Activated T-helper 17 cell treated with anti-CD3 and anti-CD28 coated beads, Interleukin-2, amount 50 U/mL, for 72 hours (primary cell): ENCODE measurements at regions not wholly inside any gene's neighbourhood (a gene's known extent, or its start where the extent isn't known, plus 50 kb on each side); places are given as distances from the start of the nearest gene placed in this dataset.
A peak's percentile ranks its signal among the peaks of the same experiment; 100 is the strongest.
"Not testable (repeated sequence)": the region's sequence is repeated elsewhere in the genome, so short reads cannot be mapped to it uniquely, and the experiment has no call there.

Experiments
- ATAC-seq: fragments of 150-1000 bp; cut with Tn5 transposase; replicated peaks from 2 replicates; pipeline ENCODE4 v1.10.0; 2021; ENCODE audit warnings: mild to moderate bottlenecking, moderate library complexity
- H3K27ac Mint-ChIP-seq: one replicate; pipeline ENCODE4 v1.8.0; 2022; ENCODE audit warnings: mixed read lengths
- H3K27me3 Mint-ChIP-seq: one replicate; pipeline ENCODE4 v1.8.0; 2022; ENCODE audit warnings: mixed read lengths
- H3K36me3 Mint-ChIP-seq: one replicate; pipeline ENCODE4 v1.8.0; 2022; ENCODE audit warnings: low read depth, mild to moderate bottlenecking, mixed read lengths
- H3K4me1 Mint-ChIP-seq: one replicate; pipeline ENCODE4 v1.8.0; 2022; ENCODE audit warnings: mixed read lengths
- H3K4me3 Mint-ChIP-seq: one replicate; pipeline ENCODE4 v1.8.0; 2022; ENCODE audit warnings: mild to moderate bottlenecking, mixed read lengths
- H3K9me3 Mint-ChIP-seq: one replicate; pipeline ENCODE4 v1.8.0; 2022; ENCODE audit warnings: mixed read lengths

GRCh38 chr2:126244937-126245336 is 411.0 kb upstream of the GYPC start:
- Mint-ChIP-seq H3K27ac (no peak overlapping the region), H3K4me1 (no peaks in the 10 kb centered on the region), H3K27me3 (peaks cover 17% of the 10 kb centered on the region), H3K36me3 (no peaks in the 10 kb centered on the region), H3K4me3 (no peak overlapping the region), H3K9me3 (no peaks in the 10 kb centered on the region)
- peak; percentile 28 for ATAC-seq

GRCh38 chr2:126253669-126254068 is 402.3 kb upstream of the GYPC start:
- no peaks in the 10 kb centered on the region for H3K36me3 Mint-ChIP-seq
- no peaks in the 10 kb centered on the region for H3K4me1 Mint-ChIP-seq
- no peak for ATAC-seq
- H3K27me3 Mint-ChIP-seq = peaks cover 6% of the 10 kb centered on the region
- H3K27ac Mint-ChIP-seq = no peak overlapping the region
- H3K4me3 Mint-ChIP-seq = no peak overlapping the region
- peaks cover 3% of the 10 kb centered on the region for H3K9me3 Mint-ChIP-seq

DNA sequence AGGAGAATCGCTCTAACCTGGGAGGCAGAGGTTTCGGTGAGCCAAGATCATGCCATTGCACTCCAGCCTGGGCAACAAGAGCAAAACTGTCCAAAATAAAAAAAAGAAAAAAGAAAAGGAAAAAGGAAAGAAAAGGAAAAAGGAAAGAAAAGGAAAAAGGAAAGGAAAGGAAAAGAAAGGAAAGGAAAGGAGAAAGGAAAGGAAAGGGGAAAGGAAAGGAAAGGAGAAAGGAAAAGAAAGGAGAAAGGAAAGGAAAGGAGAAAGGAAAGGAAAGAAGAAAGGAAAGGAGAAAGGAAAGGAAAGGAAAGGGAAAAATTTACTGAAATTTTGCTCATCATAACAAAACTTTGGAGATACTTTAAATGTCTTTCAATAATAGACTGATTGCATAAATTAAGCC is 391.3 kb upstream of the GYPC start:
- Mint-ChIP-seq H3K4me1 (no peaks in the 10 kb centered on the region), H3K9me3 (no peaks in the 10 kb centered on the region), H3K27ac (no peak overlapping the region), H3K27me3 (peaks cover 16% of the 10 kb centered on the region), H3K4me3 (no peak overlapping the region), H3K36me3 (no peaks in the 10 kb centered on the region)
- ATAC-seq = no peak

- Mint-ChIP-seq H3K27me3 (no peaks in the 10 kb centered on the region), H3K4me1 (no peaks in the 10 kb centered on the region), H3K36me3 (no peaks in the 10 kb centered on the region), H3K4me3 (no peak overlapping the region), H3K9me3 (no peaks in the 10 kb centered on the region), H3K27ac (no peak overlapping the region)
- ATAC-seq = no peak
Measured at GRCh38 chr2:126269911-126270310, 386.0 kb upstream of the GYPC start.

GRCh38 chr2:126270587-126270986 is 385.4 kb upstream of the GYPC start:
- no peak for ATAC-seq
- Mint-ChIP-seq H3K36me3 (no peaks in the 10 kb centered on the region), H3K27me3 (no peaks in the 10 kb centered on the region), H3K4me1 (no peaks in the 10 kb centered on the region), H3K27ac (no peak overlapping the region), H3K9me3 (no peaks in the 10 kb centered on the region), H3K4me3 (no peak overlapping the region)

GRCh38 chr2:126272401-126272800 is 383.6 kb upstream of the GYPC start:
- Mint-ChIP-seq H3K36me3 (no peaks in the 10 kb centered on the region), H3K4me1 (no peaks in the 10 kb centered on the region), H3K27ac (no peak overlapping the region), H3K27me3 (no peaks in the 10 kb centered on the region), H3K9me3 (no peaks in the 10 kb centered on the region), H3K4me3 (no peak overlapping the region)
- no peak for ATAC-seq

DNA sequence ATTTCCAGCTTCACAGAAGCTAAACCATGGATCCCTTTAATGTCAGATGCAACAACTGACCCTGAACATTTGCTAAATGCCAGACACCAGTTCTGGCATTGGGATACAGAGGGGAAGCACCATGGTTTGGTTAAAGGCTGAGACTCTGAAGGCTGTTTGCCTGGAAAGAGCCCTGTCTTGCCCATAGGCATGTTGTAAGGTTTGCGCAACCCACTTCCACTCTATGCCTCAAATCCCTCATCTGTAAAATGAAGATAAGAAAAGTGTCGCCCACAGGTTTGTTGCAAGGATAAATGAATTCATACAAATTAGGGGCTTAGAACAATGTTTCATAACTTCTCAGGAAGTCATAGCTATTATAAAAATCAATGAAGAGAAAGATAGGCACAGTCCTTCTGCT is 380.9 kb upstream of the GYPC start:
- no peaks in the 10 kb centered on the region for H3K36me3 Mint-ChIP-seq
- no peaks in the 10 kb centered on the region for H3K27me3 Mint-ChIP-seq
- no peaks in the 10 kb centered on the region for H3K9me3 Mint-ChIP-seq
- H3K27ac Mint-ChIP-seq = no peak overlapping the region
- ATAC-seq = no peak
- no peaks in the 10 kb centered on the region for H3K4me1 Mint-ChIP-seq
- H3K4me3 Mint-ChIP-seq = no peak overlapping the region

DNA sequence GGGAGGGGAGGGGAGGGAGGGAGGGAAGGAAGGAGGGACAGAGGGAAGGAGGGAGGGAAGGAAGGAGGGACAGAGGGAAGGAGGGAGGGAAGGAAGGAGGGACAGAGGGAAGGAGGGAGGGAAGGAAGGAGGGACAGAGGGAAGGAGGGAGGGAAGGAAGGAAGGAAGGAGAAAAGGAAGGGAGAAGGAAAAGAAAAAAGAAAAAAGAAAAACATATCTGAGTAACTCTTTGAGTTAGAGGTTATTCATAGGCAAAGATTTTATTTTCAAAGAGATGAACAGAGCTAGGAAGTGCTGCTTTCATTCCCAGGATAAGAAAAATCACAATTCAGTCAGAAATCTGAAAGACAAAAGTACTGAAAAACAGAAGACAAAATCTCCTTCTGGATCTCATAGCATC is 379.7 kb upstream of the GYPC start:
- not testable (repeated sequence) for H3K4me1 Mint-ChIP-seq, H3K9me3 Mint-ChIP-seq, H3K36me3 Mint-ChIP-seq, H3K4me3 Mint-ChIP-seq, H3K27ac Mint-ChIP-seq, ATAC-seq, H3K27me3 Mint-ChIP-seq

- H3K9me3 Mint-ChIP-seq = no peaks in the 10 kb centered on the region
- H3K36me3 Mint-ChIP-seq = no peaks in the 10 kb centered on the region
Measured at GRCh38 chr2:126288362-126288761, 367.6 kb upstream of the GYPC start.

GRCh38 chr2:126293962-126294361 is 362.0 kb upstream of the GYPC start:
- H3K27me3 Mint-ChIP-seq, H3K4me3 Mint-ChIP-seq, H3K9me3 Mint-ChIP-seq, H3K27ac Mint-ChIP-seq, H3K36me3 Mint-ChIP-seq, ATAC-seq, H3K4me1 Mint-ChIP-seq: not testable (repeated sequence)

More at GRCh38 chr2:126288362-126288761, 367.6 kb upstream of the GYPC start:
- no peaks in the 10 kb centered on the region for H3K4me1 Mint-ChIP-seq
- no peak overlapping the region for H3K4me3 Mint-ChIP-seq
- H3K27ac Mint-ChIP-seq = no peak overlapping the region
- no peak for ATAC-seq
- peaks cover 11% of the 10 kb centered on the region for H3K27me3 Mint-ChIP-seq

DNA sequence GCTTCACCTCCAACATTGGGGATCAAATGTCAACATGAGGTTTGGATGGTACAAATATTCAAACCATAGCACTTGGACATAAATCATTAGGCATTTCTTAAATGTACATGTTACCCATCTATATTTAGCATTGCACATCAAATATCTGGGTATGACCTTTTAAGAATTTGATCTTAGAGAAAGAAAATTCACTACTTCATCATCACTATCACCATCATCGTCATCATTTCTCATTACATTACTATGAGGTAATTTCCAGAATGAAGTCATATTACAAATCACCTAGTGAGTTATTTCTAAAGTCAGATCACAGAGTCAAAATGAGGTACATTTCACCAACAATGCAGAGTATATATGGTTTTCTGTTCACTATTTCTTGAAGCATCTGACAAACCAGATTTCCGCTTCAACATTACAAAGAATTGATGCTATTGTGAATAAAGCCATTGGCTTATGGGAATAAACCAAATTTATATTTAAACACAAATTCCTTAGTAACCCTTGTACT is 356.4 kb upstream of the GYPC start:
- Mint-ChIP-seq H3K27ac (no peak overlapping the region), H3K4me1 (peaks cover 9% of the 10 kb centered on the region), H3K9me3 (no peaks in the 10 kb centered on the region), H3K27me3 (peaks cover 3% of the 10 kb centered on the region), H3K36me3 (no peaks in the 10 kb centered on the region), H3K4me3 (no peak overlapping the region)
- ATAC-seq = peak; percentile 31

DNA sequence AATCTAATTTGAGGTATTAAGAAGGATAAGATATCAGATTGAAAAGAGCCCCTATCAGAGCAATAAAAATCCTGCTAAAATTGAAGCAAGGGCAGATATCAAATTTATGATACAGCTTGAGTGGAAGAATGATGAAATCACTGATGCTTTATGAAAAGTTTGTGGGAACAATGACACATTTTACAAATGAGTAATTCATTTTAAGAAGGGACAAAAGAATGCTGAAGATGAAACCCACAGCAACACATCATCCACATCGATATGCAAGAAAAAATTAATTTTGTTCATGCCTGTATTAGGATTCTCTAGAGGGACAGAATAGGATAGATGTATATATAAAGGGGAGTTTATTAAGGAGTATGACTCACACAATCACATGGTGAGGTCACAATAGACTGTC is 355.6 kb upstream of the GYPC start:
- ATAC-seq = peak; percentile 44
- H3K4me3 Mint-ChIP-seq = no peak overlapping the region
- no peak overlapping the region for H3K27ac Mint-ChIP-seq

GRCh38 chr2:126302043-126302442 is 353.9 kb upstream of the GYPC start:
- no peaks in the 10 kb centered on the region for H3K27me3 Mint-ChIP-seq
- H3K4me1 Mint-ChIP-seq = peaks cover 9% of the 10 kb centered on the region
- no peak overlapping the region for H3K27ac Mint-ChIP-seq
- no peak overlapping the region for H3K4me3 Mint-ChIP-seq
- ATAC-seq = no peak
- no peaks in the 10 kb centered on the region for H3K36me3 Mint-ChIP-seq
- H3K9me3 Mint-ChIP-seq = no peaks in the 10 kb centered on the region

More for the DNA sequence above, 355.6 kb upstream of the GYPC start:
- no peaks in the 10 kb centered on the region for H3K36me3 Mint-ChIP-seq
- H3K4me1 Mint-ChIP-seq = peaks cover 9% of the 10 kb centered on the region
- H3K27me3 Mint-ChIP-seq = no peaks in the 10 kb centered on the region
- no peaks in the 10 kb centered on the region for H3K9me3 Mint-ChIP-seq

DNA sequence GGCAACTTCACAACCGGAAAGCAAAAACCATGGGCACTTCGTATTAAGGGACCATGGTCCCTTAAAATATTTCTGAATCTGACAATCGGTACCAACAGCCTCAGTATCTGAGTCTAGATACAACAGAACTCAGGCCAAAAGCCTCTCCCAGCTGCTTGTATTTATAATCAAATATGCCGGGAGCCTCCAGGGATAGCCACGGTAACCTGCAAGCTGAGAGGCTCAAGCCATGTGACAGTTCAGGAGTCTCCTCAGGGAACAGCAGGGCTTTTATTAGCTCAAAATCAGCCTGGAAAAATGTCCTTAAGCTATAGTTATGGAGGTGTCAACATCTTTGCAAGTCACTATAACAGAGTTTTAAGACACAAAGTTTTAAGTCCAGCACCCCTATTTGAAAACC is 352.8 kb upstream of the GYPC start:
- no peak overlapping the region for H3K4me3 Mint-ChIP-seq
- H3K36me3 Mint-ChIP-seq = no peaks in the 10 kb centered on the region
- no peaks in the 10 kb centered on the region for H3K27me3 Mint-ChIP-seq
- no peaks in the 10 kb centered on the region for H3K9me3 Mint-ChIP-seq
- no peak for ATAC-seq
- no peak overlapping the region for H3K27ac Mint-ChIP-seq
- peaks cover 9% of the 10 kb centered on the region for H3K4me1 Mint-ChIP-seq

- Mint-ChIP-seq H3K4me3 (no peak overlapping the region), H3K9me3 (no peaks in the 10 kb centered on the region), H3K27ac (no peak overlapping the region), H3K36me3 (no peaks in the 10 kb centered on the region), H3K4me1 (peaks cover 9% of the 10 kb centered on the region), H3K27me3 (no peaks in the 10 kb centered on the region)
- ATAC-seq = no peak
Measured at GRCh38 chr2:126304154-126304553, 351.8 kb upstream of the GYPC start.

DNA sequence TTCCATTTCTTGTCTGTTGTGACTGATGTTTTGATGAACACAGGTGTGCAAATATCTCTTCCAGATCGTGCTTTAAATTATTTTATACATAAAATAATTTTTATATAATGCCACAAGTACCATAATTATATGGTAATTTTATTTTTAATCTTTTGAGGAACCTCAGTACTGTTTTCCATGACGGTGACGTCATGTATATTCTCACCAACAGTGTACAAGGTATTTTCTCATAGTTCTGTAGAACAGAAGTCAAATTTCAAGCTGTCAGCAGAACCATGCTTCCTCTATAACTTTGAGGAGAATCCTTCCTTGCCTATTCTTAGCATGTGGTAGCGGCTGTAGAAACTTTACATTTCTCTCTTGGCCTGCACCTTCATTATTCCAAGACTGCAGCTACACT is 349.4 kb upstream of the GYPC start:
- Mint-ChIP-seq H3K4me3 (no peak overlapping the region), H3K36me3 (no peaks in the 10 kb centered on the region), H3K27me3 (no peaks in the 10 kb centered on the region), H3K9me3 (no peaks in the 10 kb centered on the region), H3K4me1 (no peaks in the 10 kb centered on the region), H3K27ac (no peak overlapping the region)
- no peak for ATAC-seq
